HUES6 (cell line): ENCODE measurements at regions not wholly inside any gene's neighbourhood (a gene's known extent, or its start where the extent isn't known, plus 50 kb on each side); places are given as distances from the start of the nearest gene placed in this dataset.

Source experiments
- H3K27ac ChIP-seq: 2 replicates; pipeline ENCODE4 v1.7.0; 2013; ENCODE audit warnings: low read depth, mild to moderate bottlenecking, low read length, inconsistent platforms
- H3K27me3 ChIP-seq: 2 replicates; pipeline ENCODE4 v1.6.1; 2013; ENCODE audit warnings: low read length; ENCODE audit not compliant: control insufficient read depth, insufficient read depth
- H3K36me3 ChIP-seq: 2 replicates; pipeline ENCODE4 v1.6.1; 2013; ENCODE audit warnings: low read length; ENCODE audit not compliant: control insufficient read depth, insufficient read depth
- H3K4me1 ChIP-seq: 2 replicates; pipeline ENCODE4 v1.6.1; 2013; ENCODE audit warnings: low read length; ENCODE audit not compliant: control insufficient read depth, insufficient read depth
- H3K4me3 ChIP-seq: 2 replicates; pipeline ENCODE4 v1.5.1; 2013; ENCODE audit warnings: low read depth, low read length
- H3K9ac ChIP-seq: one replicate; pipeline ENCODE4 v1.6.1; 2013; ENCODE audit warnings: mild to moderate bottlenecking, low read length
- H3K9me3 ChIP-seq: 2 replicates; pipeline ENCODE4 v1.6.1; 2013; ENCODE audit warnings: low read depth, low read length; ENCODE audit not compliant: control insufficient read depth, insufficient read depth

DNA sequence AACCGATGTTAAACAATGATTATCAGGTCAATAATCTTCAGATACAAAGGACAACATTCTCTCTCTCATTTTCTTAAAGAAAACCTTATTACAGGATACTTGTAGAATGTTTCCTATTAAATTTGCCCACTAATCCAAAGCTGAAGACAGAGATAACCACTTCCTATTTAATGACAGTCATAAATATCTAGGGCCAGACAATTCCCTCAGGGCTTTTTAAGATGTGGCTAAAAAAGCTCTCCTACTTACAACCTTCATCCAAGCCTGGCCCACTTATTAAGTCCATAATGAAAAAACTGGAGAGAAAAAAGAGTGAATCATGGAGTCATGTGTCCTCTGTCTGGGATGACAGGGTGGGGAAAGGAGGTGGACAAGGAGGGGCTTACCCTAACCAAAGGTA lies 235.9 kb downstream of the KLF12 start:
- H3K36me3 ChIP-seq = no peaks in the 10 kb centered on the region
- no peak overlapping the region for H3K9ac ChIP-seq
- H3K9me3 ChIP-seq = no peaks in the 10 kb centered on the region
- H3K4me1 ChIP-seq = no peaks in the 10 kb centered on the region
- H3K27me3 ChIP-seq = peaks cover 10% of the 10 kb centered on the region; the same call in 1 of the 2 replicates
- H3K27ac ChIP-seq = no peak overlapping the region
- no peak overlapping the region for H3K4me3 ChIP-seq

DNA sequence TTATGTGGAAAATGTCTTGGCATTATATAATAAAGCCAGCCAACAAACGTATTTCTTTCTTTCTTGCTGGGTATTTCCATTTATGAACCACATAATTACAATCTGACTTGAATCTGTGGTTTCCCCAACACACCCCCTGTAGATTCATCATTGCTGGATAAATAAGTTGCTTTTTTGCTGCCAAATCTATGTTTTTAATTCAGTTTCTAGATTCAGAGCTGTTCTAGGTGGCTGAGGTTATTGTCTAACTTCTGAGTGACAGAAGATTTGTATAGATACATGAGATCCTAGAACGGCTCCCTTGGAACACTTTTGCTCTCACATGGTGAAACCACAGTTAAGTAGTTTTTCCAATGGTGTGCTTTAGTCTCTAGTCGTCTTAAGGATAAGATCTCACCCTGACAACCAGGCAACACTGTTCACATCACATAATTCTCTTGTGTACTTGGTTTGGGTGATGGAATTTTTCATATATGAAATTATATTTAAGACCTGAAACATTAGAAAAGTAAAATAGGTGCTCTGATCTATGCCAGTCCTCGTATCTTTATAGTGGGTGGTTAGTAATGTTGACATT lies 239.1 kb downstream of the KLF12 start:
- Histone ChIP-seq H3K9me3 (no peaks in the 10 kb centered on the region), H3K36me3 (no peaks in the 10 kb centered on the region), H3K9ac (no peak overlapping the region), H3K4me1 (peaks cover 13% of the 10 kb centered on the region; the same call in 1 of the 2 replicates), H3K4me3 (no peak overlapping the region), H3K27ac (no peak overlapping the region), H3K27me3 (no peaks in the 10 kb centered on the region)

DNA sequence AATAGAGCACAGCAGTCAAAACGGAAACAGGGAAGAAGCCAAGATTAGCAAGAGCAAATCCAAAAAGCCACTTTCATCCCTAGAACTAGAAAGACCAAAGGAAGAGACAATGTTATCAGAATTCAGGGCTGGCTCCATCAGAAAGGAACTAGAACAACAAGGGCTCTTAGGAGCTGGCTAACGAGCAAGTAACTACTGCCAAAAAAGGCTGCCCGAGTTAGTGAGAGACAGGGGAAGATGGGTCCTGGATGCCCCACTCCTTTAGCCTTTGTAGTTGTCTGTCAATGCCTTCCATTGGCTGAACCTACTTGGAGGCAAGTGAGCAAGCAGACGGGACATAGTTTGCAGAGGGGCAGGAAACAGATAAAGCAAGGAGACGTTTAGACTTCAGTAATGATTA lies 240.4 kb downstream of the KLF12 start:
- Histone ChIP-seq H3K36me3 (no peaks in the 10 kb centered on the region), H3K27me3 (no peaks in the 10 kb centered on the region), H3K9me3 (no peaks in the 10 kb centered on the region), H3K4me3 (no peak overlapping the region), H3K4me1 (peaks cover 17% of the 10 kb centered on the region; the same call in 1 of the 2 replicates), H3K9ac (no peak overlapping the region), H3K27ac (no peak overlapping the region)

- Histone ChIP-seq H3K4me1 (peaks cover 17% of the 10 kb centered on the region; the same call in 1 of the 2 replicates), H3K27me3 (no peaks in the 10 kb centered on the region), H3K36me3 (no peaks in the 10 kb centered on the region), H3K27ac (no peak overlapping the region), H3K9ac (no peak overlapping the region), H3K4me3 (no peak overlapping the region), H3K9me3 (no peaks in the 10 kb centered on the region)
Measured at GRCh38 chr13:73891805-73892204, 242.4 kb downstream of the KLF12 start.

GRCh38 chr13:73883162-73883561 lies 251.0 kb downstream of the KLF12 start:
- Histone ChIP-seq H3K4me1 (peaks cover 18% of the 10 kb centered on the region; the same call in 1 of the 2 replicates), H3K27ac (no peak overlapping the region), H3K9me3 (no peaks in the 10 kb centered on the region), H3K36me3 (no peaks in the 10 kb centered on the region), H3K27me3 (no peaks in the 10 kb centered on the region), H3K4me3 (no peak overlapping the region), H3K9ac (no peak overlapping the region)

GRCh38 chr13:73880365-73880764 lies 253.8 kb downstream of the KLF12 start:
- Histone ChIP-seq H3K36me3 (no peaks in the 10 kb centered on the region), H3K27me3 (no peaks in the 10 kb centered on the region), H3K4me1 (peaks cover 18% of the 10 kb centered on the region; the same call in 1 of the 2 replicates), H3K9ac (no peak overlapping the region), H3K27ac (no peak overlapping the region), H3K4me3 (no peak overlapping the region), H3K9me3 (no peaks in the 10 kb centered on the region)

DNA sequence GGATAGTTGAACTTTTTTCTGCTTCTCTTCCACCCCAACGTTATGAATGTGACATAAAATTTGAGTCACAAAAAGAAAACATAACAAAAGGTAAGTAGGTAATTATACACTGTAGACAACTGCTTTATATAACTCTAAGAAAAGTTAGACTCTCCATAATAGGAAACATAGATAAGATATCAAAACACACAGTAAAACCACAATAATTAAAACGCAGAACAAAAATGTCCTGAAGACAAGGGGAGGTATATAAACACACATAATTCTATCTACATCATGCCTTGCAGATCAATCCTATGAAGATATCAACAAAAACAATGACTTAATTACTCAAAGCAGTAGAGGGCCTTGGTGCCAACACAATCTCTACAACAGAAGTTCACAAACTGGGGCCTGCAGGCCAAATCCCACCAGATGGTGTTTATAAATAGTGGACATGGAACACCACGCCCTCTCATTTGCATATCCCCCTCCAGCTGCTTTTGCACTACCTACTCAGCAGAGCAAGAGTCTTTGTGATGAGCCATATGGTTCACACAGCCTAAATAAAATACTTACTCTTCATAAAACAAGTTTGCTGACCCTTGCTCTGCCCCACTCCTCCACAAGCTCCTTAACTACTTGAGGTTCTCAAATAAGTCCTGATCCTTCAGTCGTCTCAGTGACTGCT lies 254.7 kb downstream of the KLF12 start:
- H3K27me3 ChIP-seq = no peaks in the 10 kb centered on the region
- no peaks in the 10 kb centered on the region for H3K9me3 ChIP-seq
- no peaks in the 10 kb centered on the region for H3K36me3 ChIP-seq
- no peak overlapping the region for H3K4me3 ChIP-seq
- H3K9ac ChIP-seq = no peak overlapping the region
- H3K27ac ChIP-seq = no peak overlapping the region
- H3K4me1 ChIP-seq = peaks cover 18% of the 10 kb centered on the region; the same call in 1 of the 2 replicates

DNA sequence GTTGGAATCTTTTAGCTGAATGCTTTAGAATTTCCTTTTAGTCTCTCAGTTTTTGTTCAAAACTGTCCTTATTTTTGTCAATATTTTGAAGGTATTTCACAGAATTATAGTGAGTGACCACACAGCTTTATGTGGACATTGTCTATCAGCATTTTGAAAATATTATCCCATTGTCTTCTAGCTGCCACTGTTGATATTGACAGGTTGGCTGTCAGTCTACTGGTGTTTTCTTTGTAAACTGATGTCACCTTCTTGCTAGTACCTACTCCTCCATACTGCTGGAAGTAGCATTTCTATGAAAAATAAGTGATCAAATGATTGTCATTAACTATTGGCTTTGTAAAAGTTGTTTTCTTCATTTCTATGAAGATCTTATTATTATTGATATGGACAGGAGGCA lies 256.8 kb downstream of the KLF12 start:
- Histone ChIP-seq H3K9me3 (no peaks in the 10 kb centered on the region), H3K27me3 (no peaks in the 10 kb centered on the region), H3K36me3 (no peaks in the 10 kb centered on the region), H3K27ac (no peak overlapping the region), H3K4me3 (no peak overlapping the region), H3K9ac (no peak overlapping the region), H3K4me1 (peaks cover 14% of the 10 kb centered on the region; the same call in 1 of the 2 replicates)

DNA sequence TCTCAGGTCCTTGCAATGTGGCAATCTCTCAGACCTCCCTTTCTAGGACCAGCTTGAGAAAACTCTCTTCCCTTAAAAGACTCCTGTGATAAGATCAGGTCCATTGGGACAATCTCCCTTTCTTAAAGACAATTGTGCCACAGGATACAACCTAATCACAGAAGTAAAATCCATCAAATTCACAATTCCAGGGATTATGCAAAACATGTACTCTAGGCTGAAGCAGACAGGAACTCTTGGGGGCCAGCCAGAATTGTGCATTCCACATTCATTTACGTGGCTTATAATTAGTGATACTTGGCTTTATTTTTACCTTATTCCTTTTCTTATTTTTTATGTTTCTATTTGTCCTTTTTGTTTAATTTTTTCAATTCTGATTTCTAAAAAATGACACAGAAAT lies 257.9 kb downstream of the KLF12 start:
- no peaks in the 10 kb centered on the region for H3K27me3 ChIP-seq
- H3K4me1 ChIP-seq = peaks cover 15% of the 10 kb centered on the region
- H3K9me3 ChIP-seq = no peaks in the 10 kb centered on the region
- no peak overlapping the region for H3K27ac ChIP-seq
- no peaks in the 10 kb centered on the region for H3K36me3 ChIP-seq
- H3K9ac ChIP-seq = no peak overlapping the region
- no peak overlapping the region for H3K4me3 ChIP-seq

GRCh38 chr13:73873940-73874830 lies 260.0 kb downstream of the KLF12 start:
- H3K27me3 ChIP-seq = no peaks in the 10 kb centered on the region
- no peak overlapping the region for H3K4me3 ChIP-seq
- H3K9me3 ChIP-seq = no peaks in the 10 kb centered on the region
- no peaks in the 10 kb centered on the region for H3K36me3 ChIP-seq
- H3K27ac ChIP-seq = no peak overlapping the region
- peaks cover 14% of the 10 kb centered on the region for H3K4me1 ChIP-seq
- H3K9ac ChIP-seq = no peak overlapping the region

- no peaks in the 10 kb centered on the region for H3K36me3 ChIP-seq
- H3K4me1 ChIP-seq = peaks cover 14% of the 10 kb centered on the region
- no peaks in the 10 kb centered on the region for H3K9me3 ChIP-seq
- no peak overlapping the region for H3K4me3 ChIP-seq
- H3K27me3 ChIP-seq = no peaks in the 10 kb centered on the region
- H3K9ac ChIP-seq = no peak overlapping the region
- H3K27ac ChIP-seq = no peak overlapping the region
Measured at GRCh38 chr13:73872397-73872796, 261.8 kb downstream of the KLF12 start.
